ENCODE measurements at regions not wholly inside any gene's neighbourhood (a gene's known extent, or its start where the extent isn't known, plus 50 kb on each side); places are given as distances from the start of the nearest gene placed in this dataset.
"Not testable (repeated sequence)": the region's sequence is repeated elsewhere in the genome, so short reads cannot be mapped to it uniquely, and the experiment has no call there.

GRCh38 chr4:120005527-120005926, 61.1 kb downstream of the MAD2L1 start:
- no peak for DNase-seq (ENCODE audit: low read depth, low spot score)

GRCh38 chr4:120005076-120005475, 61.6 kb downstream of the MAD2L1 start:
- no peak for DNase-seq (ENCODE audit: low read depth, low spot score)

GRCh38 chr4:120004054-120004453, 62.6 kb downstream of the MAD2L1 start:
- no peak for DNase-seq (ENCODE audit: low read depth, low spot score)

DNA sequence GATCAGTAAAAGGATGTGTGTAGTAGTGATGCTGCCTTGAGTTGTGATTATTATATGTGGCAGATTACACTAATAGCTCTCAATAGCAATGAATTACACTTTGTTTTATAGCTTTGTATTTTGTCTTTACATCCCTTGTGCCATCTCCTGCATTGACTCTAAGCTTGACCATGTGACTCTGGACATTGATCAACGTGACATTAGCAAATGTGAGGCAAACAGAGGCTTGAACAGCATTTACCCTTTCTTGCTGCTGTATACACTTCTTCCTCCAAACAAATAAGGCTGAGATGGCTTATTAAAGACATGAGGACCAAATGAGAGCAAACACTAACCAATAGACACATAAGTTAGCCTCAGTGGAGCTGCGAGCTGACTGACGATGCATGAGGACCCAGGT, 63.5 kb downstream of the MAD2L1 start:
- no peak for DNase-seq (ENCODE audit: low read depth, low spot score)

- DNase-seq (ENCODE audit: low read depth, low spot score), result no peak
Measured at GRCh38 chr4:120001850-120002249, 64.8 kb downstream of the MAD2L1 start.

DNA sequence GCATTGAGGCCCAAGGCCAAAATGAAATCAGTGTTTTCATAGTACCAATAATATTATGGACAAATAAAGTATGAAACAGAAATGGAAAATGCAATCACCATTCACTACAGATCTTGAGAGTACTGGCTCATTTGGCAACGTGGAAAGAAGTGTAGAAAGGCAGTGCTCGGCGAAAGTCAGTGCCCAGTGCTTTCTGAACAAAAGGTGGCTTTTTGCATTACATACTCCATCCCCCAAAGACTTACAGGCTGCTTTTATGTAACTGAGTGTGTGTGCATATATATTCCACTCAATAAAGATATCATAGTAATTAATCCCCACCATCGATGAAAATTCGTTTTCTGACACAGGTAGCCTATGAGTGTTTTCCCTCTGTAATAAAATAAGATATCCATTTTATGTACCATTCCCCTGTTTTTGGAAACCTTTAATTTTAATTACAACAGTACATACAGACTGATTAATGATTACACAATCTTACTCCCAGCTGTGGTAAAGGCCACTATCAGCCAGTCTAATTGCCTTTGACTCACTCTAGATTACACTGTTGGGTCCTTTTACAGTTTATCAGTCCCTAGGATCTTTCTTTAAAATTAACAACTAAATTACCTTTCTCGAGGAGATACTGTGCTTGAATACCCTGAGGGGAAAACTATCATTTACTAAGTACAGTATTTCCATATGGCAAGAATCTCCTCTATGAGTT, 65.9 kb downstream of the MAD2L1 start:
- DNase-seq (ENCODE audit: low read depth, low spot score), result no peak

GRCh38 chr4:119996024-119996423, 70.6 kb downstream of the MAD2L1 start:
- not testable (repeated sequence) for DNase-seq (ENCODE audit: low read depth, low spot score)

DNA sequence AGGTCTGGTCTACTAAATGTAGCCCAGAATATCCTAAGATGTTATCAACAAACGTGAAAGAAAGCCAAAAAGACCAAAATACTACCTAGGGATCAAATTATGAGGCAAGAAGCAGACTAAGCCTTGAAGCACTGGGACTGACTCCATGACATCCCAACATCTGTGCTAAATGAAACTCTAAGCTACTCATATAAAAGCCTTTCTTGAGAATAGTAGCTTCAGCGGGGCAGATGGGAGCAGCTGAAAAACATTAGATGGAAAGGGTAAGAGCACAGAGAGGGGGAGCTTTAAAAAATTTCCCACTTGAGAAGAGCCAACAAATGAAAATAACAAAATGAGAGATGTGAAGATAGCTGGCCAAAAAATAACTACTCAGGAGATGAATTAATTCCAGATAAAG, 81.7 kb downstream of the MAD2L1 start:
- no peak for DNase-seq (ENCODE audit: low read depth, low spot score)

DNA sequence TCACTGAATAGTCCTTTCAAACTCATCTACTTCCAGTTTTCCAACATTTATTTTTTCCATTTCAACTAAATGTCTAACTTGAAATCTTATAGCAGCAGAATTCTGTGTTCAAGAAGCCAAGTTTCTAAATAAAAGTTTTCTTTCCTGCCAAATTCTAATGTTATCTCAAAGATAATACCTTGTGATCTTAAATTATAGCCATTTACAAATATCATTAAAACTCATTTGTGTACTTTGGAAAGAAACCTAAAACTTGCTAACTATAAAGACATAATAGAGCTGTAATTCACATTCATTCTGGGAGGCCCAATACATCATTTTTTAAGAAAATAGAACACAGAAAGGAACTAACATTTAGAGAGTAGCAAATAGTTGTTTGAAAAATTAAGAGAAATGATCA, 83.9 kb downstream of the MAD2L1 start:
- DNase-seq (ENCODE audit: low read depth, low spot score), result no peak

DNA sequence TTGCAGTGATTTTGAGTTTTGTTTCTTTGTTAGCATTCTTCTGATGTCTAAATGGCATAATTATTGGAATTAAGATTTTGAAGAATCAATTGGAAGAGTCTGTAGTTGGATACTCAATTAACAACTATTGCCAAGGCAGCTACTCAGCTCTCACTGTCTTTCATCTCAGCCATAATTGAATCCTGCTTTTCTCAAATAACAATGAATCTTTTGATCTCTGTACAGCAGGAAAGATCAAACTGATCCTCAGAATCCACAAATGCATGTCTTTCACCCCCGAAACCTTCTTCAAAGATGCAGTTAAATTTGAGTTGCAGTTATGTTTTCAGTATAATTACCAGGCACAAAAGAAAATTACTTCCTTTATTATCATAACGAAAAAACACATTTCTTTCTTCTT, 86.2 kb downstream of the MAD2L1 start:
- DNase-seq (ENCODE audit: low read depth, low spot score), result no peak

GRCh38 chr4:119977076-119977940, 89.3 kb downstream of the MAD2L1 start:
- no peak for DNase-seq (ENCODE audit: low read depth, low spot score)

GRCh38 chr4:119971431-119972084, 95.1 kb downstream of the MAD2L1 start:
- DNase-seq (ENCODE audit: low read depth, low spot score), result no peak

DNA sequence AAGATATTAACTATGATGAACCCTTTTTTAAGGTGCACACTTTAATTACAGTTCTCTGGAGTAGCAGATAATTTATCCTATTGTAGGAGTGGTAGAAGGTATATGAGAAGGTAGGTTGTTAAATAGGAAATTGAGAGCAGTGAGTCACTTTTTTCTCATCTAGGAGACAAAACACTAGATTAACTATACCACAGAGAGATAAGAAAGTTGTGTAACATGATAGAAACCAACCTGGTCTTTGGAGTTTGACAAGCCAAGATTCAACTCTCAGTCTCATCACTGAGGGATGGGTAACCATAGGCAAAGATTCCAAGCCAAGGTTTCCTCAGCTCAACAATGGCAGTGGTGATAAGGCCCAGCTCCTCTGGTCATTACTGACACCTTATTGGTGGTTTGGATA, 104.0 kb downstream of the MAD2L1 start:
- no peak for DNase-seq (ENCODE audit: low read depth, low spot score)

GRCh38 chr4:119958983-119959382, 107.7 kb downstream of the MAD2L1 start:
- DNase-seq (ENCODE audit: low read depth, low spot score), result no peak

- DNase-seq (ENCODE audit: low read depth, low spot score), result no peak
Measured at GRCh38 chr4:119955256-119955655, 111.4 kb downstream of the MAD2L1 start.

- not testable (repeated sequence) for DNase-seq (ENCODE audit: low read depth, low spot score)
Measured at GRCh38 chr4:119954487-119954886, 112.2 kb downstream of the MAD2L1 start.

DNA sequence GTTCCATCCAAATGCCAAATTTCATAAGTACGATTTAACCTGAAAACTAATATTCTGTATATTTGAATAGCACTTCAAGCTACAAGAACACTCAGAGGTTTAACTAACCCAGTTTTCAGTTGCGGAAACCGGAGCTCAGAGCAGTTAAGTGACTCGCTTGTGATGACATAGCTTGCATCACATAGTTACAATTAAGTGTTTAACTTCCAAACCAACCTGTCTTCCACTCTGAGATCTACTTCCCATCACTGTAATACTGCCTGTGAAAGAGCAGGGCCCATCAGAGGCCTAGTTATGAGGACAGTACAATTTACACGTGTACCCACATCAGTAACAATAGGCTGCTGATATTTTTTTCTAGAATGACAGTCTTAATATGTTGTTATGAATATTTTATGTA, 120.3 kb downstream of the MAD2L1 start:
- no peak for DNase-seq (ENCODE audit: low read depth, low spot score)

- no peak for DNase-seq (ENCODE audit: low read depth, low spot score)
Measured at GRCh38 chr4:119942806-119943205, 123.8 kb downstream of the MAD2L1 start.

GRCh38 chr4:119940557-119940956, 126.1 kb downstream of the MAD2L1 start:
- no peak for DNase-seq (ENCODE audit: low read depth, low spot score)

- DNase-seq (ENCODE audit: low read depth, low spot score), result no peak
Measured at GRCh38 chr4:119939071-119939995, 127.3 kb downstream of the MAD2L1 start.

- no peak for DNase-seq (ENCODE audit: low read depth, low spot score)
Measured at GRCh38 chr4:119937746-119938145, 128.9 kb downstream of the MAD2L1 start.

Data from iPS DF 19.7 (cell line).